ENCODE measurements at regions not wholly inside any gene's neighbourhood (a gene's known extent, or its start where the extent isn't known, plus 50 kb on each side); places are given as distances from the start of the nearest gene placed in this dataset.

- no peak for TF ChIP-seq CTCF (IDR thresholded peaks at IDR 0.05)
- TF ChIP-seq POLR2A (IDR thresholded peaks at IDR 0.05) = no peak
Measured at GRCh38 chr4:28385801-28386200, 1525.2 kb downstream of the STIM2 start.
